WTC11 (cell line): ENCODE measurements at regions not wholly inside any gene's neighbourhood (a gene's known extent, or its start where the extent isn't known, plus 50 kb on each side); places are given as distances from the start of the nearest gene placed in this dataset.

Experiments
- ZBTB21 ChIP-seq: sonication (generic); formaldehyde crosslinking; IDR thresholded peaks from 2 replicates; pipeline ENCODE4 v1.8.1; 2023; ENCODE audit warnings: mild to moderate bottlenecking, missing genetic modification reagents, borderline replicate concordance
- TF ChIP-seq, protein P1 (sequence below): sonication (generic); formaldehyde crosslinking; IDR thresholded peaks from 2 replicates; pipeline ENCODE4 v1.8.1; 2022; ENCODE audit warnings: low read depth, mild to moderate bottlenecking, moderate library complexity, missing genetic modification reagents, borderline replicate concordance

DNA sequence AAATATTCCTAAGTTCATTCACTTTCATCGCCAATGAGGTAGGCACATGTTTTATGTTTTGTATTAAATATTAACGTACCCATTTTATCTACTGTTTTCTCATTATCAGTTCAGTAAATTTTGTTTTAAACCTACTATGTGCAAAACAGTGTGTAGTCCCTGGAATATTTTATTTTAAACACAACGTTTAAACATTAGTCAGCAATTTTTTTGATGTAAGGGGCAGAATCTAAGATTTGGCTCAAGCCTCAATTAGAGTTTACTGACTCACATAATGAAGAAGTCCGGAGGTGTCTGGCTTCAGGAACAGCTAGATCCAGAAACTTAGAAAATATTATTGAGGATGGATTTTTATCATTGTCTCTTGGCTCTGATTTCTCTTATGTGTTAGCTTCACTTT lies 267.5 kb downstream of the C12orf75 start:
- TF ChIP-seq, protein P1, sequence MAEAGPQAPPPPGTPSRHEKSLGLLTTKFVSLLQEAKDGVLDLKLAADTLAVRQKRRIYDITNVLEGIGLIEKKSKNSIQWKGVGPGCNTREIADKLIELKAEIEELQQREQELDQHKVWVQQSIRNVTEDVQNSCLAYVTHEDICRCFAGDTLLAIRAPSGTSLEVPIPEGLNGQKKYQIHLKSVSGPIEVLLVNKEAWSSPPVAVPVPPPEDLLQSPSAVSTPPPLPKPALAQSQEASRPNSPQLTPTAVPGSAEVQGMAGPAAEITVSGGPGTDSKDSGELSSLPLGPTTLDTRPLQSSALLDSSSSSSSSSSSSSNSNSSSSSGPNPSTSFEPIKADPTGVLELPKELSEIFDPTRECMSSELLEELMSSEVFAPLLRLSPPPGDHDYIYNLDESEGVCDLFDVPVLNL (CRISPR knock-in tag): no peak
- no peak for TF ChIP-seq ZBTB21 (CRISPR knock-in tag)
